ENCODE measurements at regions not wholly inside any gene's neighbourhood (a gene's known extent, or its start where the extent isn't known, plus 50 kb on each side); places are given as distances from the start of the nearest gene placed in this dataset.

DNA sequence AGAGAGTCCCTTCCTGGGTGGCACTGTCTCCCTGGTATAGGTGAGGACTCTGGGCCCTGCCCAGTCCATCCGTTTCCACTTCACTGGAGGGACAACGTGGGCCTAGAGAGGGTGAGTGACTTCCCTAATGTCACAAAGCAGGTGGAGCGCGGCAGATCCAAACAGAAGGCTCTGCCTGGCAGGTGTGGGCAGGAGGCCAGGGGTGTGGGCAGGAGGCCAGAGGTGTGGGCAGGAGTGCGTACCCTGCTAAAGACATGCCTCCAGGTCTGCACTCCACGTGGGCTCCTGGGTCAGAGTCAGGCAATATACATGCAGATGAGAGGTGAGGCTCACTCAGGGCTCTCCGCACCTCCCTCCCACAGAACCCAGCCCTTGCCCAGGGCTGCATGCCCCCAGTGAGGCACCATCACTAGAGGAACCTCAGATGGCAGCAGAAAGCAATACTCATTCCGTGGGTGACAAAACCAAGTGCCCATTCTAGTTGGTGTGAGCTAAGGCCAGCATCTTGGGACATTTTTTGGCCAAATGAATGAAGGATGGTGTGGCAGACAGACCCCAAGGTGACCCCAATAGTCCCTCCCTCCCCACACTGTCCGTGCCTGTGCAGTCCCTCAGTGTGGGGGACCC, 271.6 kb upstream of the RTL1 start:
- DNase-seq (ENCODE audit: extremely low read depth in 1 of 2, low read depth in 1 of 2), result no peak

- no peak for DNase-seq (ENCODE audit: extremely low read depth in 1 of 2, low read depth in 1 of 2)
Observed at GRCh38 chr14:101175731-101176534, 272.4 kb upstream of the RTL1 start.

DNA sequence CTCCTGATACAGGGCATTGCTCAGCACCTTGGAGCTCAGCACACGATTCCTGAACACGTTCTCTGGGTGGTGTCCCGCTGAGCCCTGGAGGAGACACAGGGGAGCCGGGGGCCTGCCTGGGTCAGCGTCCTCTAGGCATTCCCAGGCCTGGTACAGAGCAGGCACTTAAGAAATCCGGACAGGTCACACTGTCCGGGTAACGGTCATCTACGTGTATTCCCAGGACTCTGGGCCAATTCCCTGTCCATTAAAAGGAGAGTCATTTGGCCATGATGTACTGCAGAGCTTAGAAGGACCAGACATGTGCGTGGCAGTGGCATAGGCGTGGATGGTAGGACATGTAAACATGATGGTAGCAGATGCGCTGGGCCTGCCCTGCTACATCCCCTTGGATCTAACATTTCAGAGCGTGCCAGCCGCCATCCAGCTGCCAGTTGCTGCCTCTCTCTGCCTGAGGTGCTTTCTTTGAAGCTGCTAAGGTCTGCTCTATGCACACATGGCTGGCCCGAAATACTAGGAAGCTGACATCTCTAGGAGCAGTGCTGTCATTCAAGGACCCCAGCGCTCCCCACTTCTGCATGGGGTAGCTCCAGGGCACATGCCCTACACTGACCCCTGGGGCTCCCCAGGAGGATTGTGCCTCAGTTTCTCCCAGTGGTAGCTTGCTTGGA, 273.1 kb upstream of the RTL1 start:
- DNase-seq (ENCODE audit: extremely low read depth in 1 of 2, low read depth in 1 of 2), result no peak

DNA sequence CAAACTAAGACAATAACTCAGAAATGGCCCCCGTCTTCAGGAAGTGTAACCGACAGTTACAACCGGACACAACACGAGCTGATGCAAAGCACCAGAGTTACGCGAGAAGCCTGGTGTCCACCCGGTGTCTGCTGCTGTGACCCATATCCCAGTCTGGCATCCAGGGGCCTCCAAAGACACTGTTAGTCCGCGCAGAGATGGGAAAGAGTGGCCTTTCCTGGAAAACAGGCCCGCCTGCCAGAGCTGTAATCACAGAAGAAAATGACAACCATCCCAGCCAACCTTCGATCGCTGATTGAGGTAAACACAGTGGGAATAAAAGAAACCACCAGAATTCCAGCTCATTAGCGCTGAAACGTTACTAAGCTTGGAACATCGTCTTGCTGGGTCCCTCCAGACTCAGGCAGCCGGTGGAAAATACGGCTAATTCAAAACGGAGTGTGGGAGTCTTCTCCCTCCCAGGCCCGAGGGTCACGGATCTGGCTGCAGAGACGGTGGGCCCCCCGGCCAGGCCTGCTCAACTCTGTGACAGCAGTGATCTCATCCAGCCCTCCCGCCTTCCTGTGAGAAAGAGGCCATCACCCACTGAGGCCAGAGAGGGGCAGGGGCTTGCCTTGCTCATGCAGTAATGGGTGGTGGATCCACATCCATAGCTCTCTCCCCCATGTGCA, 273.9 kb upstream of the RTL1 start:
- DNase-seq (ENCODE audit: extremely low read depth in 1 of 2, low read depth in 1 of 2), result no peak

- no peak for DNase-seq (ENCODE audit: extremely low read depth in 1 of 2, low read depth in 1 of 2)
Observed at GRCh38 chr14:101178184-101179072, 274.9 kb upstream of the RTL1 start.

DNA sequence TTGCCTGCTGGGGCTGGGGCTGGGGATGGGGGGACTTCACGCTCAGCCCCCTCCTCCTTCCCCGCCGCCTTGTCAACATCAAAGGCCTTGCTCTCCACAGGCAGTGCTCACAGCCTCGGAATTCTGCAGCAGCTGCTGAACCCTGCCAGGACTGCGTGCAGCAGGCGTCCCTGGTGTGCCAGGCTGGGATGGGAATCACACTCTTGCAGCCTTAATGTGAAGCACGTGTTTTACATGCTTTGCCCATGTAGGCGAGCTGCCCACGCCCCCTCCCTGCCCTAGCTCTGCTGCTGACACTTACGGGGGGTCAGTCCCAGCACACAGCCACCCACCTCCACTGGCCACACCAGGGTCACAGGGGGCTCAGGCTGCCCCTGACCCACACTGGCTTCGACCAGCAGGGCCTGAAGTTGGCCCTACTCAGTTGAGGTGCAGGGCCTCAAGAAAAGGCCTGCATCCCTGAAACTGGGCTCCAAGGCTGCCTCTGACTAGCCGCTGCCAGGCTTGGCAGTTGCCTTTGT, 276.2 kb upstream of the RTL1 start:
- DNase-seq (ENCODE audit: extremely low read depth in 1 of 2, low read depth in 1 of 2), result no peak

DNA sequence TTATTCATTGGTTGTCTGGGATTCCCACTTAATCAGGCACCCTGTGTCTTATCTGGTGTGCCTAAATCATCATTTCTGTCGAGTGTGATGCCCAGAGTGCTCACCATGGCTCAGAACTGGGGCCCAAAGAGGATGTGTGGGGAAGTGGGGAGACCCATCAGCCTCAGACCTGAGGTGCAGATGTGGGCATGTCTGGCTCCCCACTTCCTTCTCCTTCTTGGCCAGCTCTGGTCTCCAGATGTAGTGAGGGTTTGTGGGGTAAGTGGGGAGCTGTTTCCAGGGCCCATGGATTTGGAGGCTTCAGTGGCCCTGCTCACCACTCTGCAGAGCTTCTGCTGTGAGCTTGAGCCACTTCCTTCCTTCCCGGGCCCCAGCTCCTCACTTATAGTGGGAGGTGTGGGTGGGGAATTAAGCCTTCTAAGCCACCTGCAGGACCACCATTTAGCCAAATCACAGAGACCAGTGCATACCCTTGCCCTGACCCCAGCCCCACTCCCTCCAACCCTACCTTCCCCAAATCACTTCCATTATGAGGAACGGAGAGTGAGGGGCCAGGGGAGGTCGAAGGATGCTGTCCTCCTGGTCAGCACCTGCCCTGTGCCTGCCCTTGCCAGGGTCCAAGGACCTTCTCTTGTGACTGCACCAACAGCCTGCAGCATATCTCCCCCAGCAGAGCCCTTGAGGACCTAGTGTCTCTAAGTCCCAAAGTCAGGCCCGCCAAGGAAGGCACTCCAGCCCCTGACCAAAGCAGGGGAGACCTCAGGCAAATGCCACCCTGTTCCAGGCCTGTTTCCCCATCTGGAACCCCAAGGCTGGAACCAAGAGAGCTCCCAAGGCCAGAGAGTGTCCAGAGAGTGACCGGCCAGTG, 278.2 kb upstream of the RTL1 start:
- DNase-seq (ENCODE audit: extremely low read depth in 1 of 2, low read depth in 1 of 2), result no peak

DNA sequence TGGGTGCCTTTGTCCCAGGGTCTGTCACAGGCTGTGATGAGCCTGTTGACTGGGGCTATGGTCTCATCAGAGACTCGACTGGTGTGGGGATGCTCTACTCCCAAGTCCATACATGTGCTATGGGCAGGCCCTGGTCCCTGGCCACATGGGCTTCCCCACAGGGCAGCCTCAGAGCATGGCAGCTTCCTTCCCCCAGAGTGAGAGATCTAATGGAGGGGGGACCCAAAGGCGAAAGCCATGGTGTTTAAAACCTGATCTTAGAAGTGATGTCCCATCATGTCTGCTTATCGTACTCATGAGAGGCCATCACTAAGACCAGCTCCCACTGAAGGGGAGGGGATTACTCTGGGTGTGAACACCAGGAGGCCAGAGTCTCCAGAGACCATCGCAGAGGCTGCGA, 279.0 kb upstream of the RTL1 start:
- DNase-seq (ENCODE audit: extremely low read depth in 1 of 2, low read depth in 1 of 2), result no peak

DNA sequence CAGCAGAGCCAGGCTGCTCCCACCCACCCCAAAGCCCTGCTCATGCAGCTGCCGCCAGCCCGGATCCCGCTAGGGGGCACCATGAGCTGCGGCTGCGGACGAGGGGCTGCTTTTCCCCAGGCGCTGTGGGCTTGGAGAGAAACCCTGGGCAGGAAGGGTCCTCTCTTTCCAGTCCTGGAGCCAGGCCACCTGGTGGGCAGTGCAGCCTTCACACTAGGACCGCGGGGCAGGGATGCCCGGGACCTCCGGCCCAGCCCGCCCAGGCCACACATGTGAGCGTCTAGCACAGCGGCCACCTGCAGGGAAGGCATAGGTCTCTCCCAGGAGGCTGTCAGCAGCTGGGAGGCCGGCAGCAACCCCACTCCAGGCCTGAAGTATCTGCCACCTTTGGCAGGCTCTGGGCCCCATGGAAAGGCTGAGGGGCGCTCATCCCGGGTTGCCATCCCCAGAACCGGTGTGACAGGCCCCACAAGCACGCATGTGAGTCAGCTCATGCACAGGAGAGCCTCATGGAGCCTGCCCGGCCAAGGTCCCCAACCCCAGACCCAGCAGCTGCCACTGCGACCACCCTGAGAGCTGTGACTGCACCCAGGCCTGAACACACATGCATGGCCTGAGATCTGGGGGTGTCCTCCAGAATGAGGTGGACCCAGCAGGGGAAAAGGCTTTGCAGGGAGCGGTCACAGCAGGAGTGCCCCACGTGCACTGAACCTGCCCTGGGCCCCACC, 280.0 kb upstream of the RTL1 start:
- DNase-seq (ENCODE audit: extremely low read depth in 1 of 2, low read depth in 1 of 2), result no peak

GRCh38 chr14:101184104-101184455, 280.6 kb upstream of the RTL1 start:
- DNase-seq (ENCODE audit: extremely low read depth in 1 of 2, low read depth in 1 of 2), result no peak

DNA sequence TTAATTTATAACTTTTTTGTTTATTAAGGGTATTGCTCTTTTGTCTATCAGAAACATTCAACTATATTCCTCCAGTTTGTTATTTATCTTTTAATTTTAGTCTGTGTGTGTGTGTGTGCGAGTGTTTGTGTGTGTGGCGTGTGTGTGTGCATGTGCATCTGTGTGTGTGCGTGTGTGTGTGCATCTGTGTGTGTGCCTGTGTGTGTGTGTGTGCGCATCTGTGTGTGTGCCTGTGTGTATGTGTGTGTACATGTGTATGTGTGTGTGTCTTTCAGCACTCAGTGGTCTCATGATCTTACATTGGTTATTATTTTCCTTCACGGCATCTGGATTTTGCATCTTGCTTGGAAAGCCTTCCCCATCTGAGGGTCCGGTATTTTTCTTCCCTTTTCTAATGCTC, 281.1 kb upstream of the RTL1 start:
- no peak for DNase-seq (ENCODE audit: extremely low read depth in 1 of 2, low read depth in 1 of 2)

DNA sequence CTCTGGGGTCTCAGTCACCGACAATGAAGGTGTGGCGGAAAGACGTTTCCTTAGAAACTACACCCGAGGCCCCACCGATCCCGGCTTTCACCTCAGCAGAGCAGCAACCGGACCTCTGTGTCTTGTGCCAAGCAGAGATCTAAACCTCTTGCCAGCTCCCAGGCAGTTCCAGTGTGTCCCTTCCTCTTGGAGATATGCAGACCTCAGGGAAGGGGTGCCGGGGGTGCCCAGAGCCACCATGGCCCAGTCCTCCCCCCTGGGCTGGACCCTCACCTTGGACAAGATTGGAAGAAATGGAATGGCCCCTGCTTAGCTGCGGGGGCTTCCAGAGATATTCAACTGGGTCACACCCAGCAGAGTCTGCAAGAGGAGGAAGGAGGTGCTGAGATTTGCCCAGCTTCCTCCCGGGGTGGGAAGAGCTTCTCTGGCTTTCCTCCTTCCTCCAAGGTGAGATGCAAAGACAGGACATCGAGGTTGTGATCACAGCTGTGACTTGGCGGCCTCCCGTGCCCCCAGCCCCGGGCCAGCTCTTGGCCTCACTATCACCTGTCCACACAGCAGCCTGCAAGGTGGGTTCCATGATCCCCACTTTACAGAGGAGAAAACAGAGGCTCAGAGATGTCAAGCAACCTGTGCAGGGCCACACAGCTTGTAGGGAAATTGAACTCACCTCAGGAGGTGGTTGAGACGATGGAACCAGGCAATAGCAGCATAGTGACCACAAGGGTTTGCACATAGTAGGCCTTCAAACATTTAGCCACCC, 281.7 kb upstream of the RTL1 start:
- no peak for DNase-seq (ENCODE audit: extremely low read depth in 1 of 2, low read depth in 1 of 2)

DNA sequence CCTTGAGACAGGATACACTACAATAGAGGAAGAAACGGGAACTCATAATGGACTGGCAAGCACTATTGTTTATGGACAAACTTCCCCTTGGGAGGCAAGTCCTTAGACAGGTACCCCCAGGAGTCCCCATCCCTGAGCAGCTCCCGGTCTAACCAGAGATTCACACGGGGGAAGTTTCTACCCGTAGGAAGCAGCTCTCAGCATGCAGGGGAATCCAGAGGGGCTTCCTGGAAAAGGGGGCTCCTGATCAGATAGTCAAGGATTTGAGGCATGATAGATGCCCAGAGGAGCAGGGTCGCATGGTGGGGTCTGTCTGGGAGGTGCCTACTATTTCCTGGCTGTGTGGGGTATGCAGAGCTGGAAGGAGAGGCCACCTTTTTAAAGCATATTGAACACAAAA, 282.4 kb upstream of the RTL1 start:
- no peak for DNase-seq (ENCODE audit: extremely low read depth in 1 of 2, low read depth in 1 of 2)

GRCh38 chr14:101186544-101186943, 283.0 kb upstream of the RTL1 start:
- DNase-seq (ENCODE audit: extremely low read depth in 1 of 2, low read depth in 1 of 2), result no peak

- DNase-seq (ENCODE audit: extremely low read depth in 1 of 2, low read depth in 1 of 2), result no peak
Observed at GRCh38 chr14:101186992-101187815, 283.7 kb upstream of the RTL1 start.

GRCh38 chr14:101187816-101188570, 284.5 kb upstream of the RTL1 start:
- no peak for DNase-seq (ENCODE audit: extremely low read depth in 1 of 2, low read depth in 1 of 2)

GRCh38 chr14:101188571-101188915, 285.0 kb upstream of the RTL1 start:
- no peak for DNase-seq (ENCODE audit: extremely low read depth in 1 of 2, low read depth in 1 of 2)
